HK-2 (cell line): ENCODE measurements at regions not wholly inside any gene's neighbourhood (a gene's known extent, or its start where the extent isn't known, plus 50 kb on each side); places are given as distances from the start of the nearest gene placed in this dataset.
A peak's percentile ranks its signal among the peaks of the same experiment; 100 is the strongest.
"Not testable (repeated sequence)": the region's sequence is repeated elsewhere in the genome, so short reads cannot be mapped to it uniquely, and the experiment has no call there.

Experiments used
- DNase-seq: peaks from one replicate; pipeline ENCODE4 v3.0.0-alpha.2; 2018; ENCODE audit not compliant: unreplicated experiment

GRCh38 chr18:73549236-73549635 lies 598.4 kb downstream of the FBXO15 start:
- DNase-seq = no peak

- DNase-seq = no peak
These were observed 602.2 kb downstream of the FBXO15 start for GRCh38 chr18:73545472-73545871.

- DNase-seq = no peak
These were observed 603.0 kb downstream of the FBXO15 start for GRCh38 chr18:73544617-73545016.

GRCh38 chr18:73544032-73544431 lies 603.6 kb downstream of the FBXO15 start:
- DNase-seq = no peak

GRCh38 chr18:73535990-73536389 lies 611.6 kb downstream of the FBXO15 start:
- DNase-seq = no peak

- DNase-seq = no peak
These were observed 612.4 kb downstream of the FBXO15 start for GRCh38 chr18:73535189-73535588.

- no peak for DNase-seq
These were observed 616.0 kb downstream of the FBXO15 start for GRCh38 chr18:73531601-73532000.

- DNase-seq = no peak
These were observed 619.6 kb downstream of the FBXO15 start for GRCh38 chr18:73528066-73528465.

- DNase-seq = no peak
These were observed 627.4 kb downstream of the FBXO15 start for GRCh38 chr18:73520229-73520628.

GRCh38 chr18:73516056-73516455 lies 631.6 kb downstream of the FBXO15 start:
- DNase-seq = not testable (repeated sequence)

GRCh38 chr18:73514449-73514848 lies 633.2 kb downstream of the FBXO15 start:
- no peak for DNase-seq

GRCh38 chr18:73511771-73512503 lies 635.7 kb downstream of the FBXO15 start:
- DNase-seq = no peak

GRCh38 chr18:73509460-73509859 lies 638.2 kb downstream of the FBXO15 start:
- DNase-seq = no peak

GRCh38 chr18:73503326-73503725 lies 635.5 kb upstream of the NETO1 start:
- peak; percentile 0 for DNase-seq

GRCh38 chr18:73487966-73488365 lies 620.2 kb upstream of the NETO1 start:
- DNase-seq = no peak

GRCh38 chr18:73485166-73485565 lies 617.4 kb upstream of the NETO1 start:
- no peak for DNase-seq

GRCh38 chr18:73482901-73483300 lies 615.1 kb upstream of the NETO1 start:
- no peak for DNase-seq

GRCh38 chr18:73479477-73479876 lies 611.7 kb upstream of the NETO1 start:
- DNase-seq = no peak

GRCh38 chr18:73478191-73478590 lies 610.4 kb upstream of the NETO1 start:
- DNase-seq = no peak

GRCh38 chr18:73476031-73476430 lies 608.2 kb upstream of the NETO1 start:
- no peak for DNase-seq

GRCh38 chr18:73462092-73462491 lies 594.3 kb upstream of the NETO1 start:
- DNase-seq = no peak

GRCh38 chr18:73461780-73462059 lies 593.9 kb upstream of the NETO1 start:
- DNase-seq = no peak

- no peak for DNase-seq
These were observed 593.4 kb upstream of the NETO1 start for GRCh38 chr18:73461038-73461779.
